HTR-8/SVneo (cell line): ENCODE measurements at regions not wholly inside any gene's neighbourhood (a gene's known extent, or its start where the extent isn't known, plus 50 kb on each side); places are given as distances from the start of the nearest gene placed in this dataset.

Experiments
- DNase-seq: peaks from one replicate; pipeline ENCODE4 v3.0.0; 2011; ENCODE audit warnings: low spot score, mixed read lengths; ENCODE audit not compliant: insufficient read length
- FAIRE-seq: peaks from 2 replicates; lab custom pipeline; 2011; peaks lifted over from hg19 to GRCh38; lab: Jason Lieb, UNC

DNA sequence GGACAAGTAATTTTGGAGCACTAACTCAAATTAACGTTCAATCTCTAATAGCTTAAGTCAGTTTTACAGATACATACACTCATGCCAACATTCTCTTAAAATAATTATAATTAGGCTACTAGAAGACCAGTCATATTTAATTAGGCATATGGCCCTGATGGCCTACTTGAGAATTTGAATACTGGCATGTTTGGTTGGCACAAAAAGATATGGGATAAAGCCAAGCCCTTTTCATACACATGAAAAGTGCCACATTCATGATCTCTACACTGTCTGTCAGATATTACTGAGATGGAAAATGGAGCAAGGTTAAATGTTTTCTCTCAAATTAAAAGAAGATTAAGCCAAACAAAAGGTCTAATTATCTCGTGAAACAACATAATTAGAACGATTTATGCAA lies 1091.0 kb downstream of the C4orf33 start:
- DNase-seq: no peak
- no peak for FAIRE-seq

DNA sequence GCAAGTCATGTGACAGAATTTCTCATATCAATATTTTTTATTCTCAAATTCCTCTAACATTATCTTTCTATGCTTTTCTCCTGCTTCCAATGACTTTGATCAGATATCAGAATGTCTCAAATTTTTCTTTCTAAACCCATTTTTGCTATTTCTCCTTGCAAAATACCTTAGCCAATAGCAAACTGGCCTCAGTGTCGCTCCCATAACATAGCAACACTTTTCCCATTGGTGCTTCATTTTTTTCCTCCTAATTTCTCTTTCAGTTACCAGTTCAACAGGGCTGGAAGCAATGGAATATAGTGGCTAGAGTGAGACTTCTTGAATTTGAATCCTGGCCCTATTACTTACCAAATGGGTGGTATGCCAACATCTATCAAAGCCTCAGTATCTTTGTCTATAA lies 1091.6 kb downstream of the C4orf33 start:
- FAIRE-seq (no peak), DNase-seq (no peak)

- FAIRE-seq: no peak
Measured at GRCh38 chr4:130192787-130193186, 1096.8 kb downstream of the C4orf33 start.

GRCh38 chr4:130197946-130198345 lies 1102.0 kb downstream of the C4orf33 start:
- FAIRE-seq (no peak), DNase-seq (no peak)

More at GRCh38 chr4:130192787-130193186, 1096.8 kb downstream of the C4orf33 start:
- DNase-seq: no peak

GRCh38 chr4:130203571-130203970 lies 1107.6 kb downstream of the C4orf33 start:
- no peak for FAIRE-seq
- DNase-seq: no peak

DNA sequence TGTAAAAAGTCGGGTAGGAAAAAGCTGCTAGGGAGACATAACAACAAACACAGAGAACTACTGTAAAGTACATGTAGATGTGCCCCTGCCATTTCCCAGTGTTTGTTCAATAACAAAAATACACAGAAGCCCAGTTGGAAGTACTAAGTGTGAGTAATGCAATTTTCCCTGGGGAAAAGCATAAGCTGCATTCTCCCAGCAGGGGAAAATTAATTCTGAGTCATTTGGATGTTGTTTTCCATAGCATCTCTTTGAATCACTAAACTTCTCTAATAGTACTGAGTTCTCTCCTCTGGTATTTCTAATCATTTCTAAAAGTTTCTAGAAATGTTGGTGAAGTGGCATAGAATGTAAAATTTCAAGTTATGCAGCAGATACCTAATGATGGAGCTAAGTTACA lies 1114.9 kb downstream of the C4orf33 start:
- FAIRE-seq: no peak
- no peak for DNase-seq

DNA sequence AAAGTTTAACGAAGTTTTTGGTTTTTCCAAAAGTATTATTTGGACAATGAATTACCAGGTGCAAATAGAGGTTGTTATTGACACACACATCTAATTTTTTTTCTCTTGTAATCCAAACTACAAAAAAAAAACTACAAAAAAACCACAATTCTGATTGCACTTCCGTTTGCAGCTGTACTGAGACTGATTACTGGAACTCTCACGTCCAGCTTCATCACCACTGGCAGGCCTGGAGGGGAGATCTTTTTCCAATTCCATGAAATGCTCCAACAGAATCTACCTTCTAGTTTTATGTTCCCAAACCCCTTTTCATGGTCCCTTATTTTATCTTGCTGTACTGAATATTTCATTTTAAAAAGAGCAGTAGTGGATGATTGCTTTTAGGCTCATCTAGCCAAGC lies 1118.3 kb downstream of the C4orf33 start:
- no peak for FAIRE-seq
- DNase-seq: no peak

GRCh38 chr4:130233377-130234047 lies 1137.6 kb downstream of the C4orf33 start:
- DNase-seq (no peak), FAIRE-seq (no peak)

- FAIRE-seq (no peak), DNase-seq (no peak)
Measured at GRCh38 chr4:130238121-130238520, 1142.2 kb downstream of the C4orf33 start.

DNA sequence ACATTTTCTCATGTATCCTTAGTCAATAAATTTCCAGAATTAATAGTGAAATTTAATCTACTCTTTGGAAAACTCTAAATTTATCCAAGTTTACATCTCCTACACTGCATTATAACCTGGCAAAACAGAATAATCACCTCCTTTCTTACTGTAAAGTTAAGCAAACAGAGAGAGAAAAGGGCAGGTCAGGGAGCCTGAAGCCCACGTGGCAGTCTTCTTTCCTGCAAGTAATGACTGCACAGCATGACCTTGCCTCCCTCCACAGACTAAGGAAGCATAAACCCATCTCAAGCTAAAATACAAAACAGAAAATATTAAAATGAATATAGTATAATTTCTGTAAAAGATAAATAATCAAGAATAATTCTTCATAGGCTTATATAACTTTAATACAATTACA lies 1153.0 kb downstream of the C4orf33 start:
- FAIRE-seq (no peak), DNase-seq (no peak)

DNA sequence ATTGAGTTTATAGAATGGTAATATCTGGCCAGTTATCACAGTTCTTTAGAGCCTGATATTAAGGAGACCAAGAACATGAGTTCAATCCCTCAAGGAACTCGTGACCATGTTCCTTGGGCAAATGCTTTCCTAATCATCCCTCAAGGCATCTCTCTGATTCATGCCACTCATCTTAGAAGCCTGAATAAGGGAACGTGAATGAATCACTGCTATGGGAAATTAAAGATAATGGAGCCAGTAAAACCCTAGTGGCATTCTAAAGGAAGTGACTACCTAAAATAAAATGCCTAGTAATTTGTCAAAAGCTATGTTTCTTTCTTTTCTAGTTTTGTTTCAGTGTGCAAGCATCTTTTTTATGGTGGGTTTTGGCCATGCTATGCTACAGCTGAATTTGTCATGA lies 1161.3 kb downstream of the C4orf33 start:
- FAIRE-seq (no peak), DNase-seq (peak; percentile 25)

GRCh38 chr4:130266814-130267213 lies 1170.9 kb downstream of the C4orf33 start:
- FAIRE-seq: no peak

GRCh38 chr4:130288576-130288975 lies 1192.6 kb downstream of the C4orf33 start:
- no peak for DNase-seq
- no peak for FAIRE-seq

More at GRCh38 chr4:130266814-130267213, 1170.9 kb downstream of the C4orf33 start:
- no peak for DNase-seq

GRCh38 chr4:130293692-130294091 lies 1197.7 kb downstream of the C4orf33 start:
- FAIRE-seq (no peak), DNase-seq (no peak)

GRCh38 chr4:130296448-130296847 lies 1200.5 kb downstream of the C4orf33 start:
- FAIRE-seq: no peak
- no peak for DNase-seq

- no peak for FAIRE-seq
- DNase-seq: no peak
Measured at GRCh38 chr4:130306566-130306965, 1210.6 kb downstream of the C4orf33 start.

- FAIRE-seq (no peak), DNase-seq (no peak)
Measured at GRCh38 chr4:130309221-130309620, 1213.3 kb downstream of the C4orf33 start.

GRCh38 chr4:130322439-130322838 lies 1226.5 kb downstream of the C4orf33 start:
- no peak for DNase-seq
- no peak for FAIRE-seq

- DNase-seq (no peak), FAIRE-seq (no peak)
Measured at GRCh38 chr4:130329036-130329435, 1233.1 kb downstream of the C4orf33 start.

GRCh38 chr4:130333241-130333759 lies 1237.3 kb downstream of the C4orf33 start:
- no peak for FAIRE-seq

GRCh38 chr4:130335417-130336194 lies 1239.7 kb downstream of the C4orf33 start:
- DNase-seq: no peak
- FAIRE-seq: no peak

More at GRCh38 chr4:130333241-130333759, 1237.3 kb downstream of the C4orf33 start:
- DNase-seq: no peak
